H1 (cell line): ENCODE measurements at regions not wholly inside any gene's neighbourhood (a gene's known extent, or its start where the extent isn't known, plus 50 kb on each side); places are given as distances from the start of the nearest gene placed in this dataset.

ENCODE experiments used
- CTCF ChIA-PET: fragments of 300-600 bp; sonication (Branson Sonifier 250); formaldehyde crosslinking; loops from one replicate; lab custom pipeline; 2021; ENCODE audit not compliant: partially characterized antibody; lab: Charles Lee
- POLR2A ChIA-PET: fragments of 300-600 bp; sonication (Branson Sonifier 250); formaldehyde crosslinking; loops from one replicate; lab custom pipeline; 2021; ENCODE audit warnings: inconsistent platforms; ENCODE audit not compliant: partially characterized antibody; lab: Charles Lee
- DNase-seq, 2 experiments: peaks; one replicate each; pipeline versions ENCODE4 v3.0.0 to v3.0.0-alpha.2; 2010 to 2022; ENCODE audit warnings: low spot score in 2 of 2, low read depth in 1 of 2, mixed read lengths in 1 of 2
- FAIRE-seq: peaks from 2 replicates; lab custom pipeline; 2011; peaks lifted over from hg19 to GRCh38; lab: Jason Lieb, UNC
- H2AFZ ChIP-seq: 2 replicates; pipeline ENCODE4 v1.8.1; 2012; ENCODE audit warnings: low read length, inconsistent platforms
- H2AK5ac ChIP-seq: 2 replicates; pipeline ENCODE4 v1.6.1; 2013; ENCODE audit warnings: low read depth, low read length
- H2BK120ac ChIP-seq: replicated peaks from 2 replicates; pipeline ENCODE3; 2013; ENCODE audit warnings: low read depth, low read length, inconsistent platforms
- H2BK12ac ChIP-seq: 2 replicates; pipeline ENCODE4 v1.6.1; 2013; ENCODE audit warnings: low read depth, low read length
- H2BK15ac ChIP-seq: 2 replicates; pipeline ENCODE4 v1.6.1; 2013; ENCODE audit warnings: low read length
- H2BK20ac ChIP-seq: 2 replicates; pipeline ENCODE4 v1.6.1; 2013; ENCODE audit warnings: low read length
- H2BK5ac ChIP-seq: 2 replicates; pipeline ENCODE4 v1.6.1; 2013; ENCODE audit warnings: low read depth, low read length
- H3K14ac ChIP-seq: 2 replicates; pipeline ENCODE4 v1.6.1; 2013; ENCODE audit warnings: inconsistent platforms; ENCODE audit not compliant: insufficient read length
- H3K18ac ChIP-seq: 2 replicates; pipeline ENCODE4 v1.6.1; 2013; ENCODE audit warnings: low read length; ENCODE audit errors: extremely low read depth
- H3K23ac ChIP-seq: 2 replicates; pipeline ENCODE4 v1.6.1; 2013; ENCODE audit warnings: inconsistent platforms; ENCODE audit not compliant: insufficient read length
- H3K23me2 ChIP-seq: 2 replicates; pipeline ENCODE4 v1.6.1; 2013; ENCODE audit warnings: low read depth, low read length
- H3K27ac ChIP-seq: 2 replicates; pipeline ENCODE4 v1.6.1; 2011; ENCODE audit warnings: low read depth, low read length, inconsistent platforms
- H3K27me3 ChIP-seq, 4 experiments: replicated peaks in 1 of 4; 1 replicate in 1 of 4; 2 replicates in 3 of 4; pipeline versions ENCODE4 v1.6.1 to v1.8.1; 2011 to 2013; ENCODE audit warnings: low read length in 3 of 4, mild to moderate bottlenecking in 3 of 4, inconsistent platforms in 2 of 4, mixed read lengths in 2 of 4, moderate library complexity in 1 of 4; ENCODE audit not compliant: control insufficient read depth in 3 of 4, insufficient read depth in 3 of 4; ENCODE audit errors: extremely low read depth in 1 of 4
- H3K36me3 ChIP-seq, 4 experiments: 2 replicates each; pipeline versions ENCODE4 v1.6.1 to v1.8.1; 2011 to 2013; ENCODE audit warnings: mild to moderate bottlenecking in 4 of 4, low read length in 3 of 4, moderate library complexity in 2 of 4, control low read depth in 1 of 4, inconsistent platforms in 1 of 4; ENCODE audit not compliant: insufficient read depth in 4 of 4, control insufficient read depth in 2 of 4
- H3K4ac ChIP-seq: replicated peaks from 2 replicates; pipeline ENCODE3; 2013; ENCODE audit warnings: low read length, low read depth, mixed read lengths, inconsistent platforms; ENCODE audit not compliant: insufficient read length
- H3K4me1 ChIP-seq, 4 experiments: replicated peaks in 1 of 4; 1 replicate in 1 of 4; 2 replicates in 3 of 4; pipeline versions ENCODE4 v1.6.1 to v1.8.1; 2011 to 2013; ENCODE audit warnings: low read length in 3 of 4, inconsistent platforms in 2 of 4, mixed read lengths in 1 of 4; ENCODE audit not compliant: insufficient read depth in 4 of 4, control insufficient read depth in 3 of 4
- H3K4me2 ChIP-seq, 2 experiments: 2 replicates each; pipeline versions ENCODE4 v1.6.1 to v1.8.1; 2011 to 2013; ENCODE audit warnings: low read depth in 2 of 2, low read length in 2 of 2, control low read depth in 1 of 2, inconsistent platforms in 1 of 2, mild to moderate bottlenecking in 1 of 2; ENCODE audit not compliant: insufficient read depth in 1 of 2
- H3K4me3 ChIP-seq, 4 experiments: fragments of 200-600, 300-600 bp in 1 of 4; sonication (generic), shearing (Covaris generic), sonication (Bioruptor Twin) in 1 of 4; 2 replicates each; pipeline versions ENCODE4 v1.5.1 to v1.8.1; 2011 to 2016; ENCODE audit warnings: low read length in 4 of 4, low read depth in 3 of 4, control low read depth in 2 of 4, inconsistent platforms in 2 of 4, mild to moderate bottlenecking in 2 of 4, mixed read lengths in 1 of 4, moderate library complexity in 1 of 4; ENCODE audit not compliant: insufficient read depth in 2 of 4; ENCODE audit errors: extremely low read depth in 1 of 4
- H3K56ac ChIP-seq: replicated peaks from 2 replicates; pipeline ENCODE3; 2013; ENCODE audit warnings: low read depth, mild to moderate bottlenecking, mixed read lengths, low read length, inconsistent platforms; ENCODE audit not compliant: insufficient read length
- H3K79me1 ChIP-seq: 2 replicates; pipeline ENCODE4 v1.6.1; 2013; ENCODE audit warnings: low read depth, low read length, control low read depth
- H3K79me2 ChIP-seq, 2 experiments: 2 replicates each; pipeline versions ENCODE4 v1.6.1 to v1.8.1; 2012 to 2013; ENCODE audit warnings: low read length in 2 of 2, mild to moderate bottlenecking in 2 of 2, inconsistent platforms in 1 of 2; ENCODE audit not compliant: insufficient read depth in 2 of 2, control insufficient read depth in 1 of 2
- H3K9ac ChIP-seq, 4 experiments: replicated peaks in 1 of 4; 1 replicate in 1 of 4; 2 replicates in 3 of 4; pipeline versions ENCODE4 v1.6.1 to v1.8.1; 2011 to 2013; ENCODE audit warnings: low read depth in 3 of 4, low read length in 3 of 4, control low read depth in 2 of 4, mild to moderate bottlenecking in 2 of 4, moderate library complexity in 2 of 4, inconsistent platforms in 1 of 4; ENCODE audit errors: extremely low read depth in 1 of 4
- H3K9me3 ChIP-seq, 2 experiments: 2 replicates each; pipeline versions ENCODE4 v1.6.1 to v1.8.1; 2012 to 2013; ENCODE audit warnings: mild to moderate bottlenecking in 2 of 2, moderate library complexity in 2 of 2, control low read depth in 1 of 2, inconsistent platforms in 1 of 2, low read depth in 1 of 2, low read length in 1 of 2, mixed read lengths in 1 of 2; ENCODE audit not compliant: insufficient read depth in 2 of 2
- H4K20me1 ChIP-seq, 2 experiments: replicated peaks in 1 of 2; 2 replicates each; pipeline versions ENCODE3 to v1.8.1; 2011 to 2013; ENCODE audit warnings: inconsistent platforms in 2 of 2, low read length in 2 of 2, mild to moderate bottlenecking in 1 of 2; ENCODE audit not compliant: insufficient read depth in 2 of 2, control insufficient read depth in 1 of 2
- H4K5ac ChIP-seq: 2 replicates; pipeline ENCODE4 v1.6.1; 2013; ENCODE audit warnings: low read length, low read depth, mixed read lengths, inconsistent platforms; ENCODE audit not compliant: insufficient read length
- H4K8ac ChIP-seq: 2 replicates; pipeline ENCODE4 v1.8.0; 2013; ENCODE audit warnings: mild to moderate bottlenecking, moderate library complexity, low read length, inconsistent platforms; ENCODE audit not compliant: insufficient read depth; ENCODE audit errors: extremely low read depth
- H4K91ac ChIP-seq: replicated peaks from 2 replicates; pipeline ENCODE3; 2013; ENCODE audit warnings: low read length, mixed read lengths, inconsistent platforms; ENCODE audit not compliant: insufficient read length
- WGBS, 2 experiments: shearing (Covaris generic) in 1 of 2; methylation state at CpG; one replicate each; pipeline versions ENCODE4 v1.1.6 to v1.1.7; 2013 to 2015; ENCODE audit warnings: low lambda C conversion rate in 2 of 2, mixed read lengths in 2 of 2, inconsistent platforms in 1 of 2, low coverage in 1 of 2, missing lambda C conversion rate in 1 of 2; ENCODE audit not compliant: insufficient replicate concordance in 2 of 2, insufficient coverage in 1 of 2, insufficient read length in 1 of 2; ENCODE audit errors: extremely low coverage in 1 of 2, missing lambda C conversion rate in 1 of 2; 5-methylcytosine and 5-hydroxymethylcytosine counted together

- Histone ChIP-seq H3K36me3 (no peaks in the 10 kb centered on the region), H2BK15ac (no peak overlapping the region), H3K79me1 (no peaks in the 10 kb centered on the region), H2BK120ac (no peak overlapping the region), H2AFZ (no peak overlapping the region), H3K9me3 (no peaks in the 10 kb centered on the region), H3K9ac (no peak overlapping the region), H2BK12ac (no peak overlapping the region), H3K27me3 (no peaks in the 10 kb centered on the region), H2AK5ac (no peak overlapping the region), H3K23me2 (peaks cover 4% of the 10 kb centered on the region; the same call in 1 of the 2 replicates), H3K4me1 (peaks cover 19 to 31% (median 23%) of the 10 kb centered on the region in 4 experiments; a peak in 6 of 7 replicates), H3K4ac (no peak overlapping the region), H4K5ac (no peak overlapping the region), H3K4me2 (peak overlapping the region in 1 of 2 experiments; percentile 11; a peak in 1 of 4 replicates), H3K14ac (no peak overlapping the region), H4K8ac (no peak overlapping the region), H2BK5ac (peak overlapping the region; percentile 64; the same call in 1 of the 2 replicates), H2BK20ac (no peak overlapping the region), H4K20me1 (no peaks in the 10 kb centered on the region), H3K23ac (no peak overlapping the region), H4K91ac (peak overlapping the region; percentile 15), H3K79me2 (no peaks in the 10 kb centered on the region), H3K18ac (no peak overlapping the region), H3K4me3 (no peak overlapping the region), H3K56ac (no peak overlapping the region), H3K27ac (no peak overlapping the region)
- CTCF ChIA-PET, result interaction anchor here (0.6 to 4.5 kb wide), 9 partner anchors 12 to 136 kb away, joined by 3 to 29 read pairs (median 3); no protein-coding TSS in a partner anchor
- no peak for DNase-seq
- POLR2A ChIA-PET, result interaction anchor here (0.9 to 3.6 kb wide), 6 partner anchors 12 to 98 kb away, joined by 3 to 47 read pairs (median 4); no protein-coding TSS in a partner anchor
- no peak for FAIRE-seq
- WGBS, 2 experiments, result 72% methylated on average over 1 of the region's 1 CpG; no CpG with 5 or more reads in 1 of the 2 experiments
Measured at GRCh38 chr2:41950666-41950960, 97.2 kb upstream of the PKDCC start.
